ENCODE measurements at regions not wholly inside any gene's neighbourhood (a gene's known extent, or its start where the extent isn't known, plus 50 kb on each side); places are given as distances from the start of the nearest gene placed in this dataset.

GRCh38 chr3:53989451-53989850 lies 97.8 kb upstream of the SELENOK start:
- H3K27me3 Mint-ChIP-seq = peaks cover 4 to 10% of the 10 kb centered on the region in 2 donors
- no peaks in the 10 kb centered on the region for H3K27me3 ChIP-seq (ENCODE audit: insufficient read depth, low read length)
- H3K36me3 Mint-ChIP-seq = peaks cover 0 to 2% of the 10 kb centered on the region in 2 donors
- CTCF ChIA-PET (ENCODE audit: partially characterized antibody) = no interaction called here
- no peaks in the 10 kb centered on the region for H3K36me3 ChIP-seq (ENCODE audit: insufficient read depth, low read length)
- H3K9me3 Mint-ChIP-seq = peaks cover 0 to 8% (median 2%) of the 10 kb centered on the region in 8 donors
- no peaks in the 10 kb centered on the region for H3K4me1 Mint-ChIP-seq
- H3K9me3 ChIP-seq (ENCODE audit: control insufficient read depth in 1 of 2, low read length in 2 of 2) = no peaks in the 10 kb centered on the region
- DNase-seq = no peak
- intact Hi-C loops (cut with micrococcal nuclease) = no loop called here
- H3K4me3 ChIP-seq (ENCODE audit: low read length in 2 of 2) = no peak overlapping the region
- no peak overlapping the region for H3K4me3 Mint-ChIP-seq
- no peaks in the 10 kb centered on the region for H3K4me1 ChIP-seq (ENCODE audit: insufficient read depth, low read length)
- POLR2A ChIA-PET (ENCODE audit: partially characterized antibody) = no interaction called here
- H3K27ac Mint-ChIP-seq = no peak overlapping the region
- H3K27ac ChIP-seq (ENCODE audit: low read depth, low read length) = no peak overlapping the region

DNA sequence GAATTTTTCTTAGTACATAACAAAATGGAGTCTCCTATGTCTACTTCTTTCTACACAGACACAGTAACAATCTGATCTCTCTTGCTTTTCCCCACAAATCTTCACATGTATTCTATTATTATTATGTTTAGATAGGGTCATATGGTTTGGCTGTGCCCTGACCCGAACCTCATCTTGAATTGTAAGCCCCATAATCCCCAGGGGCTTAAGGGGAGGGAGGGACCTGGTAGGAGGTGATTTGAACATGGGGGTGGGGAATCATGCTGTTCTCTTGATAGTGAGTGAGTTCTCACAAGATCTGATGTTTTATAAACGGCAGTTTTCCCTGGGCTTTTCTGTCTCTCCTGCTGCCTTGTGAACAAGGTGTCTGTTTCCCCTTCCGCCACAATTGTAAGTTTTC lies 86.7 kb upstream of the SELENOK start:
- no peak overlapping the region for H3K27ac ChIP-seq (ENCODE audit: low read depth, low read length)
- CTCF ChIA-PET (ENCODE audit: partially characterized antibody) = no interaction called here
- no peaks in the 10 kb centered on the region for H3K4me1 ChIP-seq (ENCODE audit: insufficient read depth, low read length)
- Mint-ChIP-seq H3K9me3 (peaks cover 0 to 44% (median 35%) of the 10 kb centered on the region in 8 donors), H3K27ac (no peak overlapping the region), H3K36me3 (peaks cover 2 to 3% of the 10 kb centered on the region in 2 donors), H3K4me1 (no peaks in the 10 kb centered on the region), H3K4me3 (no peak overlapping the region), H3K27me3 (peaks cover 3 to 7% of the 10 kb centered on the region in 2 donors)
- POLR2A ChIA-PET (ENCODE audit: partially characterized antibody) = no interaction called here
- no peaks in the 10 kb centered on the region for H3K36me3 ChIP-seq (ENCODE audit: insufficient read depth, low read length)
- intact Hi-C loops (cut with micrococcal nuclease) = no loop called here
- DNase-seq = no peak
- H3K27me3 ChIP-seq (ENCODE audit: insufficient read depth, low read length) = no peaks in the 10 kb centered on the region
- no peak overlapping the region for H3K4me3 ChIP-seq (ENCODE audit: low read length in 2 of 2)
- H3K9me3 ChIP-seq (ENCODE audit: control insufficient read depth in 1 of 2, low read length in 2 of 2) = no peaks in the 10 kb centered on the region

- Histone ChIP-seq H3K9me3 (ENCODE audit: control insufficient read depth in 1 of 2, low read length in 2 of 2) (peaks cover 0 to 11% of the 10 kb centered on the region in 2 donors), H3K27me3 (ENCODE audit: insufficient read depth, low read length) (no peaks in the 10 kb centered on the region), H3K27ac (ENCODE audit: low read depth, low read length) (no peak overlapping the region), H3K4me1 (ENCODE audit: insufficient read depth, low read length) (no peaks in the 10 kb centered on the region), H3K36me3 (ENCODE audit: insufficient read depth, low read length) (no peaks in the 10 kb centered on the region), H3K4me3 (ENCODE audit: low read length in 2 of 2) (no peak overlapping the region)
- no peaks in the 10 kb centered on the region for H3K4me1 Mint-ChIP-seq
- CTCF ChIA-PET (ENCODE audit: partially characterized antibody) = no interaction called here
- H3K27ac Mint-ChIP-seq = no peak overlapping the region
- intact Hi-C loops (cut with micrococcal nuclease) = no loop called here
- no peak for DNase-seq
- peaks cover 5 to 55% (median 37%) of the 10 kb centered on the region in 8 donors for H3K9me3 Mint-ChIP-seq
- peaks cover 2 to 3% of the 10 kb centered on the region in 2 donors for H3K36me3 Mint-ChIP-seq
- peaks cover 3 to 5% of the 10 kb centered on the region in 2 donors for H3K27me3 Mint-ChIP-seq
- POLR2A ChIA-PET (ENCODE audit: partially characterized antibody) = no interaction called here
- no peak overlapping the region for H3K4me3 Mint-ChIP-seq
These were observed 83.7 kb upstream of the SELENOK start for GRCh38 chr3:53975382-53975781.

DNA sequence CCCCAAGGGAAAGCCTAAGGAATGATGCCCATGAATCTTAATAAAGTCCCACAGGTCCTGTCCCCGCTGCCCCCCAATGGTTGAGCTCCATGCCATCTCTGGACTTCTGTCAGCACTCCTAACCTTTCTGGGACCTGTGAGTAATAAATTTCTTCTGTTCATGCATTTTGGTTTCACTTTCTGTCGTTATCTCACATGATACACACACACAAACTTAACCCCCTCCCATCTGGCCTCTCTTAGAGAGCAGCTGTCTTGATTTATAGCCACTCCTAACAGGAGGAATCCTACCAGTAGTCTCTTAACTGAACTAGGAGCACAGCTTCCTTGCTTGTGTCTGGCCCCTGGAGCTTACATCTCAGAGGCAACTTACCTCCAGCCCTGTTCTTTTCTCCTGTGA lies 82.7 kb upstream of the SELENOK start:
- Mint-ChIP-seq H3K9me3 (peaks cover 5 to 56% (median 36%) of the 10 kb centered on the region in 8 donors), H3K4me3 (no peak overlapping the region)
- H3K4me3 ChIP-seq (ENCODE audit: low read length in 2 of 2) = no peak overlapping the region

DNA sequence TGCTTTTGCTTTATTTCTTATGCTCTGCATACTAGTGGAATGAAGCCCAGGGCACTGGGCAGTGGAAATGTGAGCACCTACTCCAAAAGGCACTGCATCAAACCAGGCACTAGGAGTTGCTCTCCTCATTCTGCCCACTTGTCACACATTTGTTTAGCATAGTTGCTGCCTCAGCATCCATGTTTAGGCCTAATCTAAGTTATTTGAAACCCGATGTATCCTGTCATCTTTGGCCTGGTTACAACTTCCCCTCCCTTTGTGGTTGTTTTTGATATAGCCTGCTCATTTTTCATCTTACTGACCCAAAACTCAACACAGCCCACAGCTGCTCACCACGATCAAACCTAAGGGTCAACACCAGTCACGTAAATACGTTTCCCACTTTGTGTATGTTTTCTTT lies 82.2 kb upstream of the SELENOK start:
- H3K27me3 Mint-ChIP-seq = no peaks in the 10 kb centered on the region

More for the DNA sequence above, 82.7 kb upstream of the SELENOK start:
- Histone ChIP-seq H3K4me1 (ENCODE audit: insufficient read depth, low read length) (no peaks in the 10 kb centered on the region), H3K9me3 (ENCODE audit: control insufficient read depth in 1 of 2, low read length in 2 of 2) (peaks cover 0 to 11% of the 10 kb centered on the region in 2 donors), H3K36me3 (ENCODE audit: insufficient read depth, low read length) (no peaks in the 10 kb centered on the region), H3K27ac (ENCODE audit: low read depth, low read length) (no peak overlapping the region), H3K27me3 (ENCODE audit: insufficient read depth, low read length) (no peaks in the 10 kb centered on the region)
- DNase-seq = no peak
- Mint-ChIP-seq H3K27me3 (no peaks in the 10 kb centered on the region), H3K4me1 (no peaks in the 10 kb centered on the region), H3K27ac (no peak overlapping the region), H3K36me3 (peaks cover 2 to 3% of the 10 kb centered on the region in 2 donors)
- intact Hi-C loops (cut with micrococcal nuclease) = no loop called here
- POLR2A ChIA-PET (ENCODE audit: partially characterized antibody) = no interaction called here
- CTCF ChIA-PET (ENCODE audit: partially characterized antibody) = no interaction called here

GRCh38 chr3:53970661-53971060 lies 79.0 kb upstream of the SELENOK start:
- H3K4me1 ChIP-seq (ENCODE audit: insufficient read depth, low read length) = no peaks in the 10 kb centered on the region
- Mint-ChIP-seq H3K4me1 (no peaks in the 10 kb centered on the region), H3K27ac (no peak overlapping the region), H3K4me3 (no peak overlapping the region), H3K27me3 (no peaks in the 10 kb centered on the region), H3K9me3 (peaks cover 5 to 54% (median 29%) of the 10 kb centered on the region in 8 donors), H3K36me3 (peaks cover 0 to 1% of the 10 kb centered on the region in 2 donors)
- DNase-seq = no peak
- H3K27ac ChIP-seq (ENCODE audit: low read depth, low read length) = no peak overlapping the region
- no peaks in the 10 kb centered on the region for H3K36me3 ChIP-seq (ENCODE audit: insufficient read depth, low read length)
- H3K9me3 ChIP-seq (ENCODE audit: control insufficient read depth in 1 of 2, low read length in 2 of 2) = peaks cover 0 to 11% of the 10 kb centered on the region in 2 donors
- no peaks in the 10 kb centered on the region for H3K27me3 ChIP-seq (ENCODE audit: insufficient read depth, low read length)
- H3K4me3 ChIP-seq (ENCODE audit: low read length in 2 of 2) = no peak overlapping the region
- ChIA-PET POLR2A (ENCODE audit: partially characterized antibody) (no interaction called here), CTCF (ENCODE audit: partially characterized antibody) (no interaction called here)
- intact Hi-C loops (cut with micrococcal nuclease) = no loop called here

More for the DNA sequence above, 82.2 kb upstream of the SELENOK start:
- Mint-ChIP-seq H3K9me3 (peaks cover 5 to 56% (median 36%) of the 10 kb centered on the region in 8 donors), H3K4me3 (no peak overlapping the region), H3K27ac (no peak overlapping the region), H3K4me1 (no peaks in the 10 kb centered on the region), H3K36me3 (peaks cover 2 to 3% of the 10 kb centered on the region in 2 donors)
- ChIA-PET CTCF (ENCODE audit: partially characterized antibody) (no interaction called here), POLR2A (ENCODE audit: partially characterized antibody) (no interaction called here)
- Histone ChIP-seq H3K4me3 (ENCODE audit: low read length in 2 of 2) (no peak overlapping the region), H3K27ac (ENCODE audit: low read depth, low read length) (no peak overlapping the region), H3K36me3 (ENCODE audit: insufficient read depth, low read length) (no peaks in the 10 kb centered on the region), H3K4me1 (ENCODE audit: insufficient read depth, low read length) (no peaks in the 10 kb centered on the region), H3K9me3 (ENCODE audit: control insufficient read depth in 1 of 2, low read length in 2 of 2) (peaks cover 0 to 11% of the 10 kb centered on the region in 2 donors), H3K27me3 (ENCODE audit: insufficient read depth, low read length) (no peaks in the 10 kb centered on the region)
- no peak for DNase-seq
- intact Hi-C loops (cut with micrococcal nuclease) = no loop called here

- no peaks in the 10 kb centered on the region for H3K4me1 Mint-ChIP-seq
- ChIA-PET POLR2A (ENCODE audit: partially characterized antibody) (no interaction called here), CTCF (ENCODE audit: partially characterized antibody) (interaction anchor here (1.3 kb wide), 1 partner anchor 30 kb away, joined by 4 read pairs; no protein-coding TSS in a partner anchor)
- no peaks in the 10 kb centered on the region for H3K36me3 ChIP-seq (ENCODE audit: insufficient read depth, low read length)
- no peak overlapping the region for H3K27ac Mint-ChIP-seq
- no peak for DNase-seq
- no peaks in the 10 kb centered on the region for H3K4me1 ChIP-seq (ENCODE audit: insufficient read depth, low read length)
- intact Hi-C loops (cut with micrococcal nuclease) = no loop called here
- peaks cover 0 to 1% of the 10 kb centered on the region in 2 donors for H3K36me3 Mint-ChIP-seq
- peaks cover 5 to 46% (median 19%) of the 10 kb centered on the region in 8 donors for H3K9me3 Mint-ChIP-seq
- H3K4me3 Mint-ChIP-seq = no peak overlapping the region
- no peak overlapping the region for H3K4me3 ChIP-seq (ENCODE audit: low read length in 2 of 2)
- no peak overlapping the region for H3K27ac ChIP-seq (ENCODE audit: low read depth, low read length)
- no peaks in the 10 kb centered on the region for H3K27me3 ChIP-seq (ENCODE audit: insufficient read depth, low read length)
- H3K9me3 ChIP-seq (ENCODE audit: control insufficient read depth in 1 of 2, low read length in 2 of 2) = peaks cover 0 to 11% of the 10 kb centered on the region in 2 donors
- H3K27me3 Mint-ChIP-seq = no peaks in the 10 kb centered on the region
These were observed 77.4 kb upstream of the SELENOK start for GRCh38 chr3:53969086-53969485.

DNA sequence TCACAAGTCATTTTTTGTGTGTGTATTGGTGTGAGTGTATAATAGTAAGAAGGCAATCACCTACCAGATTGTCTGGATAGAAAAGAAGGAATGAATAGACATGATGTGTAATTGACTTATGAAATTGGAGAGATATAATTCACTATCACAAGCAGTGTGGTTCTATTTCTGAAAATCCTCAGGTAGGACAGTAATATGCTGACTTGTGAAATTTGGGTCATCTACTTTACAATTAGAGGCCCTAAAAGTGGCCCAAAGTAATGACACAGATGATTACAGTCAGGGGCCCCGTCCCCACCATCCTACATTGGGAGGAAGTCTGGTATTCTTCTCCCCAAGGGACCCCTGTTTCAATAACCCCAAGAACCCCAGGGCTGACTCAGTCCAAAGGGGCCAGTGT lies 73.6 kb upstream of the SELENOK start:
- H3K4me1 ChIP-seq (ENCODE audit: insufficient read depth, low read length) = no peaks in the 10 kb centered on the region
- no peak overlapping the region for H3K4me3 ChIP-seq (ENCODE audit: low read length in 2 of 2)
- H3K4me3 Mint-ChIP-seq = no peak overlapping the region
- no peak overlapping the region for H3K27ac ChIP-seq (ENCODE audit: low read depth, low read length)
- ChIA-PET POLR2A (ENCODE audit: partially characterized antibody) (no interaction called here), CTCF (ENCODE audit: partially characterized antibody) (no interaction called here)
- H3K36me3 Mint-ChIP-seq = peaks cover 0 to 1% of the 10 kb centered on the region in 2 donors
- no peaks in the 10 kb centered on the region for H3K9me3 ChIP-seq (ENCODE audit: control insufficient read depth in 1 of 2, low read length in 2 of 2)
- intact Hi-C loops (cut with micrococcal nuclease) = no loop called here
- no peaks in the 10 kb centered on the region for H3K36me3 ChIP-seq (ENCODE audit: insufficient read depth, low read length)
- no peaks in the 10 kb centered on the region for H3K4me1 Mint-ChIP-seq
- no peak for DNase-seq
- H3K9me3 Mint-ChIP-seq = peaks cover 0 to 18% (median 5%) of the 10 kb centered on the region in 8 donors
- no peak overlapping the region for H3K27ac Mint-ChIP-seq
- H3K27me3 Mint-ChIP-seq = peaks cover 2 to 9% of the 10 kb centered on the region in 2 donors
- H3K27me3 ChIP-seq (ENCODE audit: insufficient read depth, low read length) = no peaks in the 10 kb centered on the region

Measured in CD4-positive, alpha-beta memory T cell (primary cell).